ENCODE measurements at regions not wholly inside any gene's neighbourhood (a gene's known extent, or its start where the extent isn't known, plus 50 kb on each side); places are given as distances from the start of the nearest gene placed in this dataset.

DNA sequence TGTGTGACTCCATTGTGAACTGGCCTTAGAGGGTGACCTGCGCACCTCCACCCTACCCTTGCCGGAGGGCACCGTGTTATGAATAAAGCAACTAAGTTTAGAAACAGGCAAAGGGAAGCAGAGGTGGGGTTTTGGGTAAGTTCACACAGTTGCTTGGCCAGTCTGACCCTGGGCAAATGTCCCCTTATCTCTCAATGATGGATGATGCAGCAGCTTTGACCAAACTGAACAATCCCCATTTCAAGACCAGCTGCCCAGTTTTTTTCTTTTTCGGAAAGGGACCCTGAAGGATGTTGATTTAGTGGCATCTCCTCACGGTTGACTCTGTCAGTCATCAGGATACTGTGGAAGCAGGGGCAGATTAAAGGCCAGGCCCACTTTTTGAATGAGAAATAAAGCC lies 68.7 kb upstream of the PRDM1 start:
- TF ChIP-seq, protein P1, sequence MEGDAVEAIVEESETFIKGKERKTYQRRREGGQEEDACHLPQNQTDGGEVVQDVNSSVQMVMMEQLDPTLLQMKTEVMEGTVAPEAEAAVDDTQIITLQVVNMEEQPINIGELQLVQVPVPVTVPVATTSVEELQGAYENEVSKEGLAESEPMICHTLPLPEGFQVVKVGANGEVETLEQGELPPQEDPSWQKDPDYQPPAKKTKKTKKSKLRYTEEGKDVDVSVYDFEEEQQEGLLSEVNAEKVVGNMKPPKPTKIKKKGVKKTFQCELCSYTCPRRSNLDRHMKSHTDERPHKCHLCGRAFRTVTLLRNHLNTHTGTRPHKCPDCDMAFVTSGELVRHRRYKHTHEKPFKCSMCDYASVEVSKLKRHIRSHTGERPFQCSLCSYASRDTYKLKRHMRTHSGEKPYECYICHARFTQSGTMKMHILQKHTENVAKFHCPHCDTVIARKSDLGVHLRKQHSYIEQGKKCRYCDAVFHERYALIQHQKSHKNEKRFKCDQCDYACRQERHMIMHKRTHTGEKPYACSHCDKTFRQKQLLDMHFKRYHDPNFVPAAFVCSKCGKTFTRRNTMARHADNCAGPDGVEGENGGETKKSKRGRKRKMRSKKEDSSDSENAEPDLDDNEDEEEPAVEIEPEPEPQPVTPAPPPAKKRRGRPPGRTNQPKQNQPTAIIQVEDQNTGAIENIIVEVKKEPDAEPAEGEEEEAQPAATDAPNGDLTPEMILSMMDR (IDR thresholded peaks at IDR 0.05; ENCODE audit: insufficient read depth, low read length, poor library complexity, severe bottlenecking) = no peak
- TF ChIP-seq EZH2phosphoT487 (conservative IDR thresholded peaks at IDR 0.05; ENCODE audit: low read length) = no peak
